ENCODE measurements at regions not wholly inside any gene's neighbourhood (a gene's known extent, or its start where the extent isn't known, plus 50 kb on each side); places are given as distances from the start of the nearest gene placed in this dataset.

DNA sequence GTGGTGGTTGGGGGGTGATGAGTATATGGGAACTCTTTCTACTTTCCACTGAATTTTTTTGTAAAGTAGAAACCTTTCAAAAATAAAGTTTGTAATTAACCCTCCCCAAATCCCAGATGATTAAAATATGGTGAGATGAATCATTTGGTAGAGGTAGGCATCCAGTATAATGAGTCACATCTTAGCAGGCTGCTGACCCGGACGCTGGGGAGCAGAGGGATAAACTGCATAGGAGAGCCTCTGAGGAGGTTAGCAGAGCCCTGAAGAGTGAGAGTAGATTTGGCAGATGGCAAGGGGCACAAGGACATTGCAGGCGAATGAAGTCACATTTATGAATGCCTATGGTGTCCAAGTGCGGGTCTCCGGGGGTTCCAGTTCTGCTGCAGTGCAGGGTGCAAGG is 293.8 kb downstream of the FGF9 start:
- in situ Hi-C loops (cut with HindIII; ENCODE audit: low pct_unique_long_range_greater_than_20kb, low sequenced_read_pairs), result no loop called here
- intact Hi-C loops (cut with micrococcal nuclease; ENCODE audit: unreplicated experiment), result no loop called here
- Histone ChIP-seq H3K27me3 (ENCODE audit: control insufficient read depth, insufficient read depth, low read length) (no peaks in the 10 kb centered on the region; the same call in 1 of the 2 replicates), H3K4me3 (ENCODE audit: low read depth in 2 of 2, low read length in 2 of 2) (no peak overlapping the region), H3K27ac (ENCODE audit: low read length) (no peak overlapping the region), H3K4me1 (ENCODE audit: control insufficient read depth, insufficient read depth, low read length) (no peaks in the 10 kb centered on the region), H3K9me3 (ENCODE audit: control insufficient read depth, insufficient read depth, low read depth, low read length) (no peaks in the 10 kb centered on the region), H3K36me3 (ENCODE audit: control insufficient read depth, insufficient read depth, low read length) (no peaks in the 10 kb centered on the region)
- CTCF ChIA-PET, result no interaction called here
- ATAC-seq (no peak), DNase-seq (ENCODE audit: low read depth, low spot score) (no peak)
- POLR2A ChIA-PET, result no interaction called here
- no peak for TF ChIP-seq SIN3A (IDR thresholded peaks at IDR 0.05; ENCODE audit: borderline replicate concordance, insufficient read depth, low read depth, low read length)
- no peak for TF ChIP-seq POLR2AphosphoS5 (IDR thresholded peaks at IDR 0.05; ENCODE audit: low read depth, low read length)
- TF ChIP-seq TCF7L2 (IDR thresholded peaks at IDR 0.05; ENCODE audit: low read depth, low read length), result no peak
- TF ChIP-seq, protein P1, sequence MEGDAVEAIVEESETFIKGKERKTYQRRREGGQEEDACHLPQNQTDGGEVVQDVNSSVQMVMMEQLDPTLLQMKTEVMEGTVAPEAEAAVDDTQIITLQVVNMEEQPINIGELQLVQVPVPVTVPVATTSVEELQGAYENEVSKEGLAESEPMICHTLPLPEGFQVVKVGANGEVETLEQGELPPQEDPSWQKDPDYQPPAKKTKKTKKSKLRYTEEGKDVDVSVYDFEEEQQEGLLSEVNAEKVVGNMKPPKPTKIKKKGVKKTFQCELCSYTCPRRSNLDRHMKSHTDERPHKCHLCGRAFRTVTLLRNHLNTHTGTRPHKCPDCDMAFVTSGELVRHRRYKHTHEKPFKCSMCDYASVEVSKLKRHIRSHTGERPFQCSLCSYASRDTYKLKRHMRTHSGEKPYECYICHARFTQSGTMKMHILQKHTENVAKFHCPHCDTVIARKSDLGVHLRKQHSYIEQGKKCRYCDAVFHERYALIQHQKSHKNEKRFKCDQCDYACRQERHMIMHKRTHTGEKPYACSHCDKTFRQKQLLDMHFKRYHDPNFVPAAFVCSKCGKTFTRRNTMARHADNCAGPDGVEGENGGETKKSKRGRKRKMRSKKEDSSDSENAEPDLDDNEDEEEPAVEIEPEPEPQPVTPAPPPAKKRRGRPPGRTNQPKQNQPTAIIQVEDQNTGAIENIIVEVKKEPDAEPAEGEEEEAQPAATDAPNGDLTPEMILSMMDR (IDR thresholded peaks at IDR 0.05), result no peak
- TF ChIP-seq, protein P2, sequence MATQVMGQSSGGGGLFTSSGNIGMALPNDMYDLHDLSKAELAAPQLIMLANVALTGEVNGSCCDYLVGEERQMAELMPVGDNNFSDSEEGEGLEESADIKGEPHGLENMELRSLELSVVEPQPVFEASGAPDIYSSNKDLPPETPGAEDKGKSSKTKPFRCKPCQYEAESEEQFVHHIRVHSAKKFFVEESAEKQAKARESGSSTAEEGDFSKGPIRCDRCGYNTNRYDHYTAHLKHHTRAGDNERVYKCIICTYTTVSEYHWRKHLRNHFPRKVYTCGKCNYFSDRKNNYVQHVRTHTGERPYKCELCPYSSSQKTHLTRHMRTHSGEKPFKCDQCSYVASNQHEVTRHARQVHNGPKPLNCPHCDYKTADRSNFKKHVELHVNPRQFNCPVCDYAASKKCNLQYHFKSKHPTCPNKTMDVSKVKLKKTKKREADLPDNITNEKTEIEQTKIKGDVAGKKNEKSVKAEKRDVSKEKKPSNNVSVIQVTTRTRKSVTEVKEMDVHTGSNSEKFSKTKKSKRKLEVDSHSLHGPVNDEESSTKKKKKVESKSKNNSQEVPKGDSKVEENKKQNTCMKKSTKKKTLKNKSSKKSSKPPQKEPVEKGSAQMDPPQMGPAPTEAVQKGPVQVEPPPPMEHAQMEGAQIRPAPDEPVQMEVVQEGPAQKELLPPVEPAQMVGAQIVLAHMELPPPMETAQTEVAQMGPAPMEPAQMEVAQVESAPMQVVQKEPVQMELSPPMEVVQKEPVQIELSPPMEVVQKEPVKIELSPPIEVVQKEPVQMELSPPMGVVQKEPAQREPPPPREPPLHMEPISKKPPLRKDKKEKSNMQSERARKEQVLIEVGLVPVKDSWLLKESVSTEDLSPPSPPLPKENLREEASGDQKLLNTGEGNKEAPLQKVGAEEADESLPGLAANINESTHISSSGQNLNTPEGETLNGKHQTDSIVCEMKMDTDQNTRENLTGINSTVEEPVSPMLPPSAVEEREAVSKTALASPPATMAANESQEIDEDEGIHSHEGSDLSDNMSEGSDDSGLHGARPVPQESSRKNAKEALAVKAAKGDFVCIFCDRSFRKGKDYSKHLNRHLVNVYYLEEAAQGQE (IDR thresholded peaks at IDR 0.05; ENCODE audit: insufficient read depth in 1 of 2, low read depth in 2 of 2, low read length in 1 of 2), result no peak
- BruUV-seq (replicated peaks), result no TSS peak

DNA sequence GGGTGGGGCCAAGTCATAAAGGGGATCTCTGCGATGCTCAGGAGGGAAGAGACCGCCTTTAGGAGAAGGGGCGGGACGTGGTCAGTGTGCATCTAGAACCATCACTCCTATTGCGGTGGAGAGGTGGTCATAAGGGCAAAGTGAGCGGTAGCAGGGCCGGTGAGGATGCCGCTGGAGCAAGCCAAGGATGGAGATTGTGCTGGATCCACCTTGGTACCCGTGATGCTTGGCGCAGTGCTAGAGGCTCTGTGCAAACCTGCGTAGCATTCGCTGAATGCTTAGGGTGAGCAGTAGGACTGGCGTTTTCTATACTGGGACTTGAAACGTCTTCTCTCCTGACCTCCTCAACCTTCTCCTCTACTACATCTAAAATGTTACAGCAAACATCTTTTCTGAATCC is 294.2 kb downstream of the FGF9 start:
- intact Hi-C loops (cut with micrococcal nuclease; ENCODE audit: unreplicated experiment), result no loop called here
- CTCF ChIA-PET, result no interaction called here
- POLR2A ChIA-PET, result no interaction called here
- Histone ChIP-seq H3K27ac (ENCODE audit: low read length) (no peak overlapping the region), H3K4me3 (ENCODE audit: low read depth in 2 of 2, low read length in 2 of 2) (no peak overlapping the region), H3K27me3 (ENCODE audit: control insufficient read depth, insufficient read depth, low read length) (no peaks in the 10 kb centered on the region; the same call in 1 of the 2 replicates), H3K4me1 (ENCODE audit: control insufficient read depth, insufficient read depth, low read length) (no peaks in the 10 kb centered on the region), H3K9me3 (ENCODE audit: control insufficient read depth, insufficient read depth, low read depth, low read length) (no peaks in the 10 kb centered on the region), H3K36me3 (ENCODE audit: control insufficient read depth, insufficient read depth, low read length) (no peaks in the 10 kb centered on the region)
- TF ChIP-seq TCF7L2 (IDR thresholded peaks at IDR 0.05; ENCODE audit: low read depth, low read length) (no peak), POLR2AphosphoS5 (IDR thresholded peaks at IDR 0.05; ENCODE audit: low read depth, low read length) (no peak), SIN3A (IDR thresholded peaks at IDR 0.05; ENCODE audit: borderline replicate concordance, insufficient read depth, low read depth, low read length) (no peak)
- TF ChIP-seq, protein P1 (IDR thresholded peaks at IDR 0.05), result no peak
- TF ChIP-seq, protein P2 (IDR thresholded peaks at IDR 0.05; ENCODE audit: insufficient read depth in 1 of 2, low read depth in 2 of 2, low read length in 1 of 2), result no peak
- BruUV-seq (replicated peaks), result no TSS peak
- DNase-seq (ENCODE audit: low read depth, low spot score) (no peak), ATAC-seq (no peak)
- in situ Hi-C loops (cut with HindIII; ENCODE audit: low pct_unique_long_range_greater_than_20kb, low sequenced_read_pairs), result no loop called here
